ENCODE measurements at regions not wholly inside any gene's neighbourhood (a gene's known extent, or its start where the extent isn't known, plus 50 kb on each side); places are given as distances from the start of the nearest gene placed in this dataset.
A peak's percentile ranks its signal among the peaks of the same experiment; 100 is the strongest.

DNA sequence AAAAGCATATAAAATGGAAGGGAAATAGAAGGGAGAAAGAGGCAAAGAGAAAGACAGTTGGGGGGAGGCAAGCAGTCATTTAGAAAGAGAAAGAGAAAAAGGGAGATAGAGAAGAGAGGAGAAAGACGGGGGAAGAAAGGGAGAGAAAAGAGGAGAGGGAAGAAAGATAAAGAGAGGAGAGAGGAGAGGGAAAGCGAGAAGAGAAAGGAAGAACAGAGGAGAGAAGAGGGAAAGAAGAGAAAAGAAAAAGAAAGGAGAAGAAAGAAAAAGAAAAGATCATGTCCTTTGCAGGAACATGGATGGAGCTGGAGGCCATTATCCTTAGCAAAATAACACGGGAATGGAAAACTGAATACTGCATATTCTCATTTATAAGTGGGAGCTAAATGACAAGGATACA, 247.7 kb downstream of the MIAT start:
- CTCF ChIA-PET = no interaction called here

DNA sequence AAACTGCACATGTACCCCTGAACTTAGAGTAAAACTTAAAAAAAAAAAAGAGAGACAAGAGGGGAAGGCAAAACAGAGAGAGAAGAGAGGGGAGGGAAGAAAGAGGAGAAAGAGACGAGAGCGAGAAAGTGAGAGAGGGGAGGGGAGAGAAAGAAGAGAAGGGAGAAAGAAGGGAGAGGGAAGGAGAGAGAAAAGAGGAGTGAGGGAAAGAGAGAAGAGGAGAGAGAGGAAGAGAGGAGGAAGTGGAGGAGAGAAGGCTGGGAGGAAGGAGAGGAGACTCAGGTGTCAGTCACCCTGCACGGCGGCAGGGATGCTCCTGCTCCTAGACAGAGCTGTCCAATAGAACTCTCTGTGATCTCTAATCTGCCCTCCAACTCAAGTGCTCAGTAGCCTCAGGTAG, 248.3 kb downstream of the MIAT start:
- DNase-seq (no peak), ATAC-seq (no peak)
- peaks cover 0 to 3% of the 10 kb centered on the region in 2 donors for H3K27me3 ChIP-seq (ENCODE audit: control insufficient read depth in 2 of 2, insufficient read depth in 2 of 2, low read length in 2 of 2)
- no peak overlapping the region for H3K27ac ChIP-seq (ENCODE audit: low read depth, low read length)
- peaks cover 0 to 6% of the 10 kb centered on the region in 2 donors for H3K4me1 ChIP-seq (ENCODE audit: control insufficient read depth in 2 of 2, insufficient read depth in 2 of 2, low read length in 2 of 2)
- Mint-ChIP-seq H3K9me3 (peaks cover 0 to 5% (median 0%) of the 10 kb centered on the region in 11 donors), H3K4me3 (no peak overlapping the region), H3K4me1 (peaks cover 5 to 20% (median 19%) of the 10 kb centered on the region in 7 donors), H3K27ac (no peak overlapping the region), H3K27me3 (peaks cover 13 to 54% (median 20%) of the 10 kb centered on the region in 5 donors), H3K36me3 (peaks cover 0 to 18% (median 15%) of the 10 kb centered on the region in 5 donors)
- no peaks in the 10 kb centered on the region for H3K36me3 ChIP-seq (ENCODE audit: control insufficient read depth in 2 of 3, insufficient read depth in 3 of 3, low read length in 3 of 3)
- H3K4me3 ChIP-seq (ENCODE audit: low read length) = no peak overlapping the region
- POLR2A ChIA-PET = no interaction called here
- H3K9me3 ChIP-seq (ENCODE audit: control insufficient read depth in 2 of 3, low read length in 3 of 3) = no peaks in the 10 kb centered on the region
- CTCF ChIA-PET = no interaction called here
- intact Hi-C loops (cut with micrococcal nuclease) = no loop called here

More for the DNA sequence above, 247.7 kb downstream of the MIAT start:
- H3K27ac ChIP-seq (ENCODE audit: low read depth, low read length) = no peak overlapping the region
- H3K36me3 ChIP-seq (ENCODE audit: control insufficient read depth in 2 of 3, insufficient read depth in 3 of 3, low read length in 3 of 3) = no peaks in the 10 kb centered on the region
- H3K9me3 ChIP-seq (ENCODE audit: control insufficient read depth in 2 of 3, low read length in 3 of 3) = no peaks in the 10 kb centered on the region
- Mint-ChIP-seq H3K27me3 (peaks cover 19 to 60% (median 26%) of the 10 kb centered on the region in 5 donors), H3K27ac (no peak overlapping the region), H3K9me3 (peaks cover 0 to 5% (median 0%) of the 10 kb centered on the region in 11 donors), H3K4me1 (peaks cover 5 to 24% (median 21%) of the 10 kb centered on the region in 7 donors), H3K4me3 (peak overlapping the region in 1 of 10 donors; percentile 13), H3K36me3 (peaks cover 0 to 18% (median 14%) of the 10 kb centered on the region in 5 donors)
- ATAC-seq (no peak), DNase-seq (no peak)
- H3K4me3 ChIP-seq (ENCODE audit: low read length) = no peak overlapping the region
- H3K27me3 ChIP-seq (ENCODE audit: control insufficient read depth in 2 of 2, insufficient read depth in 2 of 2, low read length in 2 of 2) = peaks cover 0 to 3% of the 10 kb centered on the region in 2 donors
- intact Hi-C loops (cut with micrococcal nuclease) = no loop called here
- H3K4me1 ChIP-seq (ENCODE audit: control insufficient read depth in 2 of 2, insufficient read depth in 2 of 2, low read length in 2 of 2) = peaks cover 0 to 6% of the 10 kb centered on the region in 2 donors
- POLR2A ChIA-PET = no interaction called here

DNA sequence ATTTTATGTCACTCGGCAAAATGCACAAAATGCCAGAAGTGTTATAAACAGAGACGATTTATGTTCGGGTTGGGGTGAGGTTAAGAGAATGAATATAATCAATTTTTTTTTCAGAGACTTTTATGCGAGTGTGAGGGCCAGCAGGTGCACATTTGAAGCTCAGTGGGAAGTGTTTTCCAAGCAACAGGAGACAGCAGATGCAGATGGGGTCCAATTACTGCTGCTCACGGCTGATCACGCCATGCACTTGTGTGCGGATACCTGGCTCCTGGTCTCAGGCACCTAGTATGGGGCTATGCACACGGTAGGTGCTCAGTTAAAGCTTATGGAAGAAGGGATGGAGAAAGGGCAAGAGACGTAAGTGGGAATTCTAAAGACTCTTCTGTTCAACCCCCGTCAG, 249.1 kb downstream of the MIAT start:
- POLR2A ChIA-PET = no interaction called here
- CTCF ChIA-PET = no interaction called here

DNA sequence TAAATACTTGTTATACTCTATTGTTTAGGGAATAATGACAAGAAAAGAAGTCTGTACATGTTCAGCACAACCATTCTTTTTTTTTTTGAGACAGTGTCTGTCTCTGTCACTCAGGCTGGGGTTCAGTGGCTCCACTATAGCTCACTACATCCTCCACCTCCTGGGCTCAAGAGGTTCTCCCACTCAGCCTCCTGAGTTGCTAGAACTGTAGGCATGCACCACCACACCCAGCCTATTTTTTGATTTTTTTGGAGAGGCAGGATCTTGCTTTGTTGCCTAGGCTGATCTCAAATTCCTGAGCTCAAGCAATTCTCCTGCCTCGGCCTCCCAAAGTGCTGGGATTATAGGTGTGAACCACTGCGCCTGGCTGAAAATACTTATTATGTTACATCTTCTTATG, 250.0 kb downstream of the MIAT start:
- Histone ChIP-seq H3K36me3 (ENCODE audit: control insufficient read depth in 2 of 3, insufficient read depth in 3 of 3, low read length in 3 of 3) (no peaks in the 10 kb centered on the region), H3K27ac (ENCODE audit: low read depth, low read length) (no peak overlapping the region), H3K9me3 (ENCODE audit: control insufficient read depth in 2 of 3, low read length in 3 of 3) (no peaks in the 10 kb centered on the region), H3K4me3 (ENCODE audit: low read length) (no peak overlapping the region), H3K4me1 (ENCODE audit: control insufficient read depth in 2 of 2, insufficient read depth in 2 of 2, low read length in 2 of 2) (peaks cover 0 to 6% of the 10 kb centered on the region in 2 donors), H3K27me3 (ENCODE audit: control insufficient read depth in 2 of 2, insufficient read depth in 2 of 2, low read length in 2 of 2) (no peaks in the 10 kb centered on the region)
- Mint-ChIP-seq H3K27me3 (peaks cover 9 to 49% (median 13%) of the 10 kb centered on the region in 5 donors), H3K27ac (no peak overlapping the region), H3K9me3 (peaks cover 0 to 5% (median 0%) of the 10 kb centered on the region in 11 donors), H3K4me1 (peaks cover 5 to 16% (median 14%) of the 10 kb centered on the region in 7 donors), H3K4me3 (no peak overlapping the region), H3K36me3 (peaks cover 0 to 18% (median 15%) of the 10 kb centered on the region in 5 donors)
- POLR2A ChIA-PET = no interaction called here
- ATAC-seq = no peak
- CTCF ChIA-PET = no interaction called here
- no peak for DNase-seq
- intact Hi-C loops (cut with micrococcal nuclease) = no loop called here

More for the DNA sequence above, 249.1 kb downstream of the MIAT start:
- ATAC-seq = no peak
- Mint-ChIP-seq H3K36me3 (peaks cover 0 to 18% (median 15%) of the 10 kb centered on the region in 5 donors), H3K27me3 (peaks cover 9 to 52% (median 13%) of the 10 kb centered on the region in 5 donors), H3K4me1 (peaks cover 5 to 16% (median 14%) of the 10 kb centered on the region in 7 donors), H3K27ac (no peak overlapping the region), H3K4me3 (no peak overlapping the region), H3K9me3 (peaks cover 0 to 5% (median 0%) of the 10 kb centered on the region in 11 donors)
- no peaks in the 10 kb centered on the region for H3K36me3 ChIP-seq (ENCODE audit: control insufficient read depth in 2 of 3, insufficient read depth in 3 of 3, low read length in 3 of 3)
- H3K27me3 ChIP-seq (ENCODE audit: control insufficient read depth in 2 of 2, insufficient read depth in 2 of 2, low read length in 2 of 2) = peaks cover 0 to 2% of the 10 kb centered on the region in 2 donors
- H3K9me3 ChIP-seq (ENCODE audit: control insufficient read depth in 2 of 3, low read length in 3 of 3) = no peaks in the 10 kb centered on the region
- H3K4me1 ChIP-seq (ENCODE audit: control insufficient read depth in 2 of 2, insufficient read depth in 2 of 2, low read length in 2 of 2) = peaks cover 0 to 6% of the 10 kb centered on the region in 2 donors
- DNase-seq = no peak
- no peak overlapping the region for H3K27ac ChIP-seq (ENCODE audit: low read depth, low read length)
- intact Hi-C loops (cut with micrococcal nuclease) = no loop called here
- H3K4me3 ChIP-seq (ENCODE audit: low read length) = no peak overlapping the region

DNA sequence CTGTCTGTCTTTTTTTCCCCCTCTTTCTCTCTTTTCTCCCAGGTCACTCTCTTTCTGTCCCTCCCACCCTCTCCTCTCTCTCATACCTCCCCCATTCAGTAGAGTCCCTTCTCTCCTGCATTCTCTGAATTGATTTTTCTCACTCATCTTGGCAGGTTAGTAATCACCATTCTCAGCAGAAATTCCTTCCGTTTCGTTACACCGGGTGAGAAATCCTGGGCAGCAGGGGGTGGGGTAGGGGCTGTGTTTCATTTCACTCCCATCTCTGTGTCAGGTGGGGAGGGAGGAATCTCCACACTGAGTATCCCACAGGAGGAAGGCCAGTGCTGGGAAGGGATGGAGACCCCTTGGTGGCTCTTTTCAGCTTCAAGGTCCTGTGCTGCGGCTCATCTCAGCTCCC, 253.5 kb downstream of the MIAT start:
- Mint-ChIP-seq H3K4me3 (no peak overlapping the region), H3K4me1 (no peaks in the 10 kb centered on the region), H3K9me3 (peaks cover 0 to 5% (median 0%) of the 10 kb centered on the region in 11 donors), H3K36me3 (peaks cover 0 to 18% (median 15%) of the 10 kb centered on the region in 5 donors), H3K27me3 (peaks cover 12 to 41% (median 25%) of the 10 kb centered on the region in 5 donors), H3K27ac (no peak overlapping the region)
- H3K27me3 ChIP-seq (ENCODE audit: control insufficient read depth in 2 of 2, insufficient read depth in 2 of 2, low read length in 2 of 2) = no peaks in the 10 kb centered on the region
- no peaks in the 10 kb centered on the region for H3K4me1 ChIP-seq (ENCODE audit: control insufficient read depth in 2 of 2, insufficient read depth in 2 of 2, low read length in 2 of 2)
- POLR2A ChIA-PET = no interaction called here
- H3K36me3 ChIP-seq (ENCODE audit: control insufficient read depth in 2 of 3, insufficient read depth in 3 of 3, low read length in 3 of 3) = no peaks in the 10 kb centered on the region
- DNase-seq (no peak), ATAC-seq (no peak)
- H3K9me3 ChIP-seq (ENCODE audit: control insufficient read depth in 2 of 3, low read length in 3 of 3) = no peaks in the 10 kb centered on the region
- no peak overlapping the region for H3K27ac ChIP-seq (ENCODE audit: low read depth, low read length)
- H3K4me3 ChIP-seq (ENCODE audit: low read length) = no peak overlapping the region
- intact Hi-C loops (cut with micrococcal nuclease) = no loop called here
- CTCF ChIA-PET = no interaction called here

DNA sequence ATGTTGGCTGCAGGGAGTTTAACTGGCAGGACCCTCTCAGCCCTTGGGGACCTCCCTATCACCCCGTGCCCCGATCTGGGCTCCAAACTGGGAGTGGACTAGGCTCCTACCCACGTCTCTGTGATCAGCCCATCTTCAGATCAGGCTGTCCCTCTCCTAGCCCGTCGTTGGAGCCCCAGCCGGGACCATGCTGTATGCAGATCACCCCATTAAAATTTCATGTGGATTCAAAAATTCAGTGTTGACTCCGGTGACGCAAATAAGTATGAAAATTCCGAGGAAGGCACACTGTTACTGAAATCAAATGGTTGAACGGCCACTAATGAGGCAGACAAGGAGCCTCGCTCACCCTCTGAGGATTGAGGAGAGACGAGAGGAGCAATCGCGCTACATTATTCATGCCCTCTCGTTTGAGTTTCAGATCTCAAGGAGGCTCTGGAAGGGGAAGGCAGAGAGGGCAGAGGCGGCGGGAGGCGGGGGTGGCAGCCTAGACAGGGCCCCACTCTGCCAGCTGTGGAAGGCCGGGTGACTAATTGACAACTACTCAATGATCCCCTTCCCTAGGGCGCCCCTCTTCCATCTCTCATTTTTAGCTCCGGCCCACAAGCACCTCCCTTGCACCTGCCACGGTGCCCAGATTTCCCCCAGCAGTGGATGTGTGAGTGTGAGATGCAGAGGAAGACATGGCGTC, 255.4 kb downstream of the MIAT start:
- peaks cover 0 to 23% (median 15%) of the 10 kb centered on the region in 5 donors for H3K36me3 Mint-ChIP-seq
- ATAC-seq = no peak
- no peaks in the 10 kb centered on the region for H3K4me1 ChIP-seq (ENCODE audit: control insufficient read depth in 2 of 2, insufficient read depth in 2 of 2, low read length in 2 of 2)
- H3K4me1 Mint-ChIP-seq = no peaks in the 10 kb centered on the region
- H3K27ac Mint-ChIP-seq = no peak overlapping the region
- DNase-seq = no peak
- no peak overlapping the region for H3K4me3 ChIP-seq (ENCODE audit: low read length)
- peaks cover 12 to 33% (median 25%) of the 10 kb centered on the region in 5 donors for H3K27me3 Mint-ChIP-seq
- H3K36me3 ChIP-seq (ENCODE audit: control insufficient read depth in 2 of 3, insufficient read depth in 3 of 3, low read length in 3 of 3) = no peaks in the 10 kb centered on the region
- intact Hi-C loops (cut with micrococcal nuclease) = no loop called here
- H3K27me3 ChIP-seq (ENCODE audit: control insufficient read depth in 2 of 2, insufficient read depth in 2 of 2, low read length in 2 of 2) = no peaks in the 10 kb centered on the region
- ChIA-PET POLR2A (no interaction called here), CTCF (no interaction called here)
- peaks cover 0 to 6% (median 0%) of the 10 kb centered on the region in 11 donors for H3K9me3 Mint-ChIP-seq
- no peaks in the 10 kb centered on the region for H3K9me3 ChIP-seq (ENCODE audit: control insufficient read depth in 2 of 3, low read length in 3 of 3)
- H3K27ac ChIP-seq (ENCODE audit: low read depth, low read length) = no peak overlapping the region
- no peak overlapping the region for H3K4me3 Mint-ChIP-seq

Measured in naive thymus-derived CD4-positive, alpha-beta T cell (primary cell).